ENCODE measurements at regions not wholly inside any gene's neighbourhood (a gene's known extent, or its start where the extent isn't known, plus 50 kb on each side); places are given as distances from the start of the nearest gene placed in this dataset.

DNA sequence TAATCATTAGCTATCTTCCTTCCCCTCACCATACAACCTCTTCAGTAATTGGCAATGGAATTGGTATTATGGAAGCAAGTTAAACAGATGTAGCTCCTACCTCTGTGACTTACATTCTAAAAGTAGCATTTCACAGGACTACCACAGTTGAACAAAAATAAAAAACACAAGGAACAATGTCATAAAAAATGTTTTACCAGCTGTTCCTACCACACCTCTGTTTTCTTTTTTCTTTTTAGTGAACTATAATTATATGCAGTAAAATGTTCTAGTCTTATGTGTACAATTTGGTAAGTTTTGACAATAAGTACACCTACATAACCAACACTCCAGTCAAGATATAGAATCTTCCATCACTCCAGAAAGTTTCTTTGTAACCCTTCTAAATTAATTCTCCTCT, 54.1 kb upstream of the GEMIN8 start:
- DNase-seq (ENCODE audit: low read depth), result no peak
- TF ChIP-seq, protein P1, sequence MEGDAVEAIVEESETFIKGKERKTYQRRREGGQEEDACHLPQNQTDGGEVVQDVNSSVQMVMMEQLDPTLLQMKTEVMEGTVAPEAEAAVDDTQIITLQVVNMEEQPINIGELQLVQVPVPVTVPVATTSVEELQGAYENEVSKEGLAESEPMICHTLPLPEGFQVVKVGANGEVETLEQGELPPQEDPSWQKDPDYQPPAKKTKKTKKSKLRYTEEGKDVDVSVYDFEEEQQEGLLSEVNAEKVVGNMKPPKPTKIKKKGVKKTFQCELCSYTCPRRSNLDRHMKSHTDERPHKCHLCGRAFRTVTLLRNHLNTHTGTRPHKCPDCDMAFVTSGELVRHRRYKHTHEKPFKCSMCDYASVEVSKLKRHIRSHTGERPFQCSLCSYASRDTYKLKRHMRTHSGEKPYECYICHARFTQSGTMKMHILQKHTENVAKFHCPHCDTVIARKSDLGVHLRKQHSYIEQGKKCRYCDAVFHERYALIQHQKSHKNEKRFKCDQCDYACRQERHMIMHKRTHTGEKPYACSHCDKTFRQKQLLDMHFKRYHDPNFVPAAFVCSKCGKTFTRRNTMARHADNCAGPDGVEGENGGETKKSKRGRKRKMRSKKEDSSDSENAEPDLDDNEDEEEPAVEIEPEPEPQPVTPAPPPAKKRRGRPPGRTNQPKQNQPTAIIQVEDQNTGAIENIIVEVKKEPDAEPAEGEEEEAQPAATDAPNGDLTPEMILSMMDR (conservative IDR thresholded peaks at IDR 0.05; ENCODE audit: control insufficient read depth, insufficient read depth, low read depth, low read length), result no peak
- no peak overlapping the region for H3K4me3 ChIP-seq (ENCODE audit: control insufficient read depth, low read depth, low read length)

DNA sequence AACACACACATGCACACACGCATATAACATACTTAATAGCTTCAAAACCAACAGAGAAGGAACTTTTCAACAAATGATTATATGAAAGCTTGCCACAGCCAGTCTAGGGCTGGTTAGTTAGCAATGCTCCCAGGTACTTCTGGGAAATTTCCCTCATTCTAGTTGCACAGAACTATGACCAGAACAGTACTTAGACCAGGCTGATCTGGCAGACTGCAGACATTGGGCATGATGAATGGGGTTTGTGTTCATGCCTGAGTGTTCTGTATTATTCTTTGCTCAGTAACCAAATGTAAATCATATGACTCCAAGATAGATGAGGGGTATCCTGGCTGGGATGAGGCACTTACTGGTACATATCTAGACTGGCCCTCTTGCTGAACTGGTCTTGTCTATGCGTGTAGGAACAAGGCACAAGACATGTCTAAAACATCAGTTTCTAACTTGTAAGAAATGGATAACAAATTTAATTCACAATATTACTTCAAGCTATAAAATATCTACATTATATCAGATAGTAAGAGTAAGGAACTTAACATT, 50.3 kb upstream of the GEMIN8 start:
- H3K4me3 ChIP-seq (ENCODE audit: control insufficient read depth, low read depth, low read length), result no peak overlapping the region
- no peak for DNase-seq (ENCODE audit: low read depth)
- TF ChIP-seq, protein P1 (conservative IDR thresholded peaks at IDR 0.05; ENCODE audit: control insufficient read depth, insufficient read depth, low read depth, low read length), result no peak

Data from fibroblast of mammary gland (primary cell).